NCI-H1694 (cell line): ENCODE measurements at regions not wholly inside any gene's neighbourhood (a gene's known extent, or its start where the extent isn't known, plus 50 kb on each side); places are given as distances from the start of the nearest gene placed in this dataset.

ENCODE experiments used
- DNase-seq: peaks from one replicate; lab custom pipeline; 2025; lab: John Stamatoyannopoulos, UW

DNA sequence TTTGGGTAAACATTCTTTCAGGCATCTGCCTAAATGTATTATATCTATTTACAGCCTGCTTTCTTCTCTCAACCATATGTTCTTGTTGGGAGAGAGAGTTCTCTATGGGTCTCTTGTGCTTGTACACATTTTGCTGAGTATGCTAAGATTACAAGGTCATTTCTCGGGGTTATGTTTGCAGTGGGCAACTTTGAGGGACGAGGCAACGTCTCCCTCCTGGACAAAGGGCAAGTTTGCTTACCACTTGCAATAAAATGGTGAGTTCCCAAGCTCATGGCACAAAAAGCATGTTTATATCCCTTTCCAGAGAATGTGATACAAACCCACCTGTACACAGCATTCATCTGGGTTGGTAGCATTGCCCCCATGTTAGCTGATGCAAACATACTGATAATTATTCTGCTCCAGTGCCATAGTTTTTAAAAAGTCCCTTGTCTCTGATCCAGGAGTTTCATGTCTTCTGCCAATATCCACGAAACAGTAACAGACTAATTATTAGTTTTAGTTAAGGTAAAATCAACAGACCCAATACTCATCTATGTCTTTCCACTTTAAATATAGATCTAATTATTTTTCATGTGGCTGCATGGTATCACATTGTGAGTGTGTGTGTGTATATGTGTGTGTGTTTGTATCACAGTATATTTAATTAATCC lies 84.2 kb upstream of the MAPK4 start:
- DNase-seq = no peak

DNA sequence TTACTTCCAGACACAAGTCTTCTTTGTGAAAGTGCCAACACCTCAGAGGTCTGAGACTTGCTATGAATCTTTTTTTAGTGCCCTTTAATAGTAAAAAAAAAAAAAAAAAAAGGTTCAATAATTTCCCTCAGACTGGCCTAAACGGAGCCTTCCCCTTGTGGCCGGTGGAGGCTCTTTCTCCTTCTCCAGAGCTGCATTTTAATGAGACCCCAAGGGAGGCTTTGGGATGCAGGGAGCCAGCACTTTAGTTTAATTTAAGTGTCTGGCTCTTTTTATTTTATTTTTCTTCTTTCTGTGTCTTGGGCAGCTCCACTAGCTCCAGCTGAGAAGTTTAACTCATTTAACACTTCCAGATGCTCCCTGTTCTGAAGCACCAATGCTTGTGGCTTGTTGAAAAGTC lies 67.8 kb upstream of the MAPK4 start:
- no peak for DNase-seq

DNA sequence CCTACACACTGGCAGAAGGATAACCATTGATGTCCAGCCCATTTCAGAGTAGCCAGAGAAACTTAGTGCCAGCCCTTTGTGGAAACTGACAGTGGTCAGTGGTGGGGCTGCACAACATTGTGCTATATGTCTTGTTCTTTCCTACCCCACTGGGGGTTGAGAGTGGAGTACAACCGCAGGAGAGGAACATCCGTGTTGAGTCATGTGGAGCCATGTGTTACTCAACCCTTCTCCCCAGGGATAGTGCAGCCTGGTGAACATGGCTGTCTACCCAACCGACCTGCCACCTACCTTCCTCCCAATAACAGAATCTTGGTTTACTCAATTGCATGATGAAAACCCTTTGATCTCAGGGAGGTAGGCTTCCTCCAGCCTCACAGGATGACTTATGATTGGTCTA lies 65.3 kb upstream of the MAPK4 start:
- DNase-seq = no peak

DNA sequence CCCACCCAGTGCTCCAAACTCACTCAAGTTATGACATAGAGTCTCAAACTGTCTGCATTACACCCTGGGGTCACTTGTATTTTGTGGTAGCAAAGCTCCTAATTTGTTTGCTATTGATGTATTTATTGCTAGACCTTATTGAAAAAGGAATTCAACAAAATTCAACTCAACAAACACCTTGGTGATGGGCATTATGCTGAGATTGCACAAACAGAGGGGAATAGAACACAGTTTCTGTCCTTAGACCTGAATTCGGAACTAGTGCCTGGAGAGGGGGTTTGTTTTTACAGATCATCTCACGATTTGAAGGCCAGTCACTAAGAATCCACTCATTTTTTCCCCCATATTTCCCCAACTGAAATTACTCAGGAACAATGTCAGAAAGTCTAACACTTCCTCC lies 53.5 kb upstream of the MAPK4 start:
- DNase-seq = no peak

DNA sequence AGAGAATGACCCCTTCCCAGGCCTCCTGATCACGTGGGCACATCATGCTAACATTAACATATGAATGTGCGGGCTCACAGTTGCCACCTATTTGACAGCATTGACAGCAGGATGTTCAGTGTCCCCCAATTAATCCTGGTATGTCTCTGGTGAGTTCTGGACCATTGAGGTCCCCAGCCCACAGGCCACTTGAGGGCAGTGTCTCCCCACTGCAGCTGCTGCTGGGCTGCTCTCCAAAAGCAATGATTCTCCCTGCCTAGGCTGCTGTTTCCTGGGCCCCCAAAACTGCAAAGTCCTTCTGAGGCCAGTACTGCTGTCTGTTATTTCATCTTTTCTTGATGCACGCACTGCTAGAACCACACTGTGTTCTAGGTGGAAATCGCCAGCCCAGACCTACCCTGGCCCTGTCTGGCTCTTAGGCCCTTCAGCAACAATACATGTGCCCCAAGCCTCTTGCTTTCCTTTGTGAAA lies 52.7 kb upstream of the MAPK4 start:
- no peak for DNase-seq

DNA sequence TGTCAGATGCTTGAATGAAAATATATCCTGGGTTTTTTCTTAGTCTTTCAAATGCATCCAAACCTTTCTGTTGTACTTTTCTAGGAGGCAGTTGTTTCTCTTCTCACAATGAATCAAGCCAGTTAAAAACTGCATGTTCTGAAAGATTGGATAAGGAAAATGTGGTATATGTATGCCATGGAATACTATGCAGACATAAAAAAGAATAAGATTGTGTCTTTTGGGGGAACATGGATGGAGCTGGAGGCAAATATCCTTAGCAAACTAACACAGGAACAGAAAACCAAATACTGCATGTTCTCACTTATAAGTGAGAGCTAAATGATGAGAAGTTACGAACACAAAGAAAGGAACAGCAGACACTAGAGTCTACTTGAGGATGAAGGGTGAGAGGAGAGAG lies 51.7 kb upstream of the MAPK4 start:
- no peak for DNase-seq

DNA sequence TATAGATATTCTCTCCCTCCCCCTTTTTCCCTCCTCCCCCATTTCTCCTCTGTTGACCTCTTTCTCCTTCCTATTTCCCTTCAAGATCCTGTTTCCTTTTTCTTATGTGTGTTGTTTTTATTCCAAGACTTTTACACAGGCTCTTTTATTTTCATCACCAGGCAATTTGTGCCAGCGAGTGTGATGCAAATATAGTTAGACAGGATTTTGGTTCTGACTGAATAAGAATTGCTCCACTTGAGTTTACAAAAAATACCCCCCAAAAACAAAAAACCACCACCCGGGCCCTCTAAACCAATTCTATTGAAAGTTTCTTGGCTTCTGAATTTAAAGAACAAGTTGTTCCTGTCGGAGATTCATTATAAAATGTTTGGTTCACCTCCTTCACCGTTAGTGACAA lies 50.9 kb upstream of the MAPK4 start:
- DNase-seq = no peak
